ENCODE measurements at regions not wholly inside any gene's neighbourhood (a gene's known extent, or its start where the extent isn't known, plus 50 kb on each side); places are given as distances from the start of the nearest gene placed in this dataset.

- Mint-ChIP-seq H3K4me3 (no peak overlapping the region), H3K27ac (ENCODE audit: unreplicated experiment) (no peak overlapping the region), H3K4me1 (no peaks in the 10 kb centered on the region), H3K27me3 (ENCODE audit: low read depth) (no peaks in the 10 kb centered on the region), H3K9me3 (peaks cover 9% of the 10 kb centered on the region), H3K36me3 (ENCODE audit: low read depth) (peaks cover 11% of the 10 kb centered on the region)
- DNase-seq (ENCODE audit: low read depth, low spot score): no peak
- TF ChIP-seq CTCF (conservative IDR thresholded peaks at IDR 0.05): no peak
Observed at GRCh38 chr3:6509576-6509975, 351.3 kb upstream of the GRM7 start.

GRCh38 chr3:6510713-6511112 lies 350.2 kb upstream of the GRM7 start:
- H3K36me3 Mint-ChIP-seq (ENCODE audit: low read depth): peaks cover 8% of the 10 kb centered on the region
- DNase-seq (ENCODE audit: low read depth, low spot score): no peak
- H3K9me3 Mint-ChIP-seq: peaks cover 6% of the 10 kb centered on the region
- no peaks in the 10 kb centered on the region for H3K4me1 Mint-ChIP-seq
- H3K4me3 Mint-ChIP-seq: no peak overlapping the region
- H3K27ac Mint-ChIP-seq (ENCODE audit: unreplicated experiment): no peak overlapping the region
- no peaks in the 10 kb centered on the region for H3K27me3 Mint-ChIP-seq (ENCODE audit: low read depth)
- TF ChIP-seq CTCF (conservative IDR thresholded peaks at IDR 0.05): no peak

- Mint-ChIP-seq H3K27ac (ENCODE audit: unreplicated experiment) (no peak overlapping the region), H3K36me3 (ENCODE audit: low read depth) (peaks cover 8% of the 10 kb centered on the region), H3K4me3 (no peak overlapping the region), H3K27me3 (ENCODE audit: low read depth) (no peaks in the 10 kb centered on the region), H3K4me1 (no peaks in the 10 kb centered on the region), H3K9me3 (peaks cover 6% of the 10 kb centered on the region)
- DNase-seq (ENCODE audit: low read depth, low spot score): no peak
- TF ChIP-seq CTCF (conservative IDR thresholded peaks at IDR 0.05): no peak
Observed at GRCh38 chr3:6512172-6512800, 348.6 kb upstream of the GRM7 start.

DNA sequence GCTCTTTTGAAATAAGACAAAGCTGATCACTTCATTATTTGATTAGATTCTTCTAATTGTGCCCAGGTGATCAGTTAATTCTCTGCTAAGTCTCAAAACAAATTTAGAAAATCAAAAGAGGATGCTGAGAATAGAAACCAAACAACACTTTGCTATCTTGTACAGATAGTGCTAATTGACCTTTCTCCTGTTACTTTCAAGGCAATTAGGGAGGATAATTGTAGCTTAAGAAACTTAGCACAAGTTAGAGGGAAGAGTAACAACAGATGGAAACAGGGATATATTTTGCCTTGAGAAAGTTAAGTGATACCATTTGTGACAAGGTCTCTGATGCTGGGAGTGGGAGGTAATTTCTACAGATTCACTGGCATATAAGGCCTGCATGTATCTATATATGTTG lies 344.8 kb upstream of the GRM7 start:
- Mint-ChIP-seq H3K4me3 (no peak overlapping the region), H3K27me3 (ENCODE audit: low read depth) (no peaks in the 10 kb centered on the region), H3K9me3 (peaks cover 10% of the 10 kb centered on the region), H3K27ac (ENCODE audit: unreplicated experiment) (no peak overlapping the region), H3K36me3 (ENCODE audit: low read depth) (peaks cover 7% of the 10 kb centered on the region), H3K4me1 (no peaks in the 10 kb centered on the region)
- TF ChIP-seq CTCF (conservative IDR thresholded peaks at IDR 0.05): no peak
- DNase-seq (ENCODE audit: low read depth, low spot score): no peak

DNA sequence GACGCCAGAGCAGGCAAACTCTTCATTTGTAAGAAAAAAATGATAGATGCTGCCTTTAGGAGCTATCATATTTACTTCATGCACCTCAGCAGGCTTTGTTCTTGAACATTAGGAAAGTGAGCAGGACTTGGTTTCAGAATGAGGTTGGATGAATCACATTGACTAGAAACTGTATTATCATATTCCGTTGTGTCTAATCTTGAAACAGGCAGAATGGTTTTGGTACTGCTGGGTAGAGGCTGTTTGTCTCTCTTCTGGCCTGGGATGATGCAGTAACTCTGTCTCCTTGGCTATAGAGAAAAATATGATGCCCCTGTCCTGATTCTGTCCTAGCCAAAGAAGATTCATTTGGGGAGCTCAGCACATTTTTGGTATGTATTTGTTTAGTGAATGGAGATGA lies 344.2 kb upstream of the GRM7 start:
- no peaks in the 10 kb centered on the region for H3K4me1 Mint-ChIP-seq
- H3K27me3 Mint-ChIP-seq (ENCODE audit: low read depth): no peaks in the 10 kb centered on the region
- H3K27ac Mint-ChIP-seq (ENCODE audit: unreplicated experiment): no peak overlapping the region
- H3K4me3 Mint-ChIP-seq: no peak overlapping the region
- H3K9me3 Mint-ChIP-seq: peaks cover 10% of the 10 kb centered on the region
- peaks cover 7% of the 10 kb centered on the region for H3K36me3 Mint-ChIP-seq (ENCODE audit: low read depth)
- no peak for TF ChIP-seq CTCF (conservative IDR thresholded peaks at IDR 0.05)
- DNase-seq (ENCODE audit: low read depth, low spot score): no peak

Measured in neural crest cell (in vitro differentiated cells).